ENCODE measurements at regions not wholly inside any gene's neighbourhood (a gene's known extent, or its start where the extent isn't known, plus 50 kb on each side); places are given as distances from the start of the nearest gene placed in this dataset.

DNA sequence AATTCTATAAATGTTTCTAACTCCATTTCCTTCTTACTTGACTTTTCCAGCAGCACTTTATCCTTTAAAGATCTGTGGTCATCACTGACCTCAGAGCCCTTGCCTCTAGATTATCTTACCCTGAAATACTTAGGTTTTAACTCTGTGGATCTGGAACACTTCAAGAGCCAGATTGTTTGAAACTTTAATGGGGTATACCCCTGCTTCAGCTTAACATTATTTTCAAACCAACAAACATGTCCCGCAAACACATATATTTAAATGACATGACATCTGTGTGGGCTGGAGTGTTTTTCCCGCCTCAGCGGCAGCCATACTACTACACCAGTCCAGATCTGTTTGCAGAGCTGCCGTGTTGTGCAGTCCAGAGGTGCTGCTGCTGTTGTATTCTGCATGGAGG, 252.0 kb upstream of the TPM1 start:
- TF ChIP-seq CTCF (conservative IDR thresholded peaks at IDR 0.05; ENCODE audit: low read length) (no peak), EZH2phosphoT487 (IDR thresholded peaks at IDR 0.05; ENCODE audit: borderline replicate concordance, low read depth, low read length) (no peak)
